ENCODE measurements at regions not wholly inside any gene's neighbourhood (a gene's known extent, or its start where the extent isn't known, plus 50 kb on each side); places are given as distances from the start of the nearest gene placed in this dataset.

DNA sequence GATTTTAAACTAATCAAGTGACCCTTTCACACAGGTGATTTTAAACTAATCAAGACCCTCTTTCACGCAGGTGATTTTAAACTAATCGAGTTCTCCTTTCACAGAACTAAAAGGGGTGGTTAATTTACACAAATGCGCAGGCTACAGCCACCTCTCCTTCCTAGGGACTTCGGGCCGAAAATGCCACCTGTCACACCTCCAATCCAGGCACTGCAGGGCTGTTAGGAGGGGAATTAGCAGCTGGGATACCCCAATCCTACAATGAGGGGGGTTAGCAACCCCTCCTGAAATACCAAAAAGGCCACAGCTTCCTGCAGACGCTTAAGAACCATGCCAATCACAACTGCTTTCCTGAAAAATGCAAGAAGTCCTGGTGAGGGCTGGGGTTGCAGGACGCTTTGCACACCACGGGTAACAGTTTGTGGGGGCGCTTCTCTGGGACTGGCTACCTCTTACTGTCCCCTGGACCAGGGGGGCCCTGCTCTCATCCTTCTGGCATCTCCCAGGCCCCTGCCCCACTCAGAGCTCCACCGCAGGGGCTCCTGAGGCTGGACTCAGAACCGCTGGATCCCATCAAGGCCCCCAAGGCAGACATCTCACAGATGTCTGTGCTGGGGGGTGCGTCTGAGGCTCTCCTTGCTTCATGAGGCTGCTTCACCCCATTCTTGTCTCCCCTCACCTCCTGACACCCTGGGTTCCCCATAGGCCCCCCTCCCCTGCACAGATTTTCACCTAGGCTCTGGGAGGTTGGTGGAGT is 145.9 kb downstream of the OR4M2 start:
- TF ChIP-seq POLR2A (IDR thresholded peaks at IDR 0.05), result no peak
- no peak for TF ChIP-seq CTCF (IDR thresholded peaks at IDR 0.05)

Data from testis (tissue), 2 donors.